ENCODE measurements at regions not wholly inside any gene's neighbourhood (a gene's known extent, or its start where the extent isn't known, plus 50 kb on each side); places are given as distances from the start of the nearest gene placed in this dataset.
"Not testable (repeated sequence)": the region's sequence is repeated elsewhere in the genome, so short reads cannot be mapped to it uniquely, and the experiment has no call there.

- not testable (repeated sequence) for DNase-seq
Observed at GRCh38 chr9:41754403-41754802, 374.8 kb downstream of the CNTNAP3B start.

GRCh38 chr9:41741897-41742296, 387.3 kb downstream of the CNTNAP3B start:
- not testable (repeated sequence) for DNase-seq

- DNase-seq = not testable (repeated sequence)
Observed at GRCh38 chr9:41741173-41741572, 388.1 kb downstream of the CNTNAP3B start.

GRCh38 chr9:41738681-41739080, 390.5 kb downstream of the CNTNAP3B start:
- not testable (repeated sequence) for DNase-seq

GRCh38 chr9:41699190-41699589, 430.0 kb downstream of the CNTNAP3B start:
- DNase-seq = not testable (repeated sequence)

GRCh38 chr9:41697080-41697479, 432.1 kb downstream of the CNTNAP3B start:
- DNase-seq = not testable (repeated sequence)

GRCh38 chr9:41679312-41679711, 449.9 kb downstream of the CNTNAP3B start:
- not testable (repeated sequence) for DNase-seq

- DNase-seq = not testable (repeated sequence)
Observed at GRCh38 chr9:41663497-41664036, 465.7 kb downstream of the CNTNAP3B start.

GRCh38 chr9:41658706-41659105, 469.6 kb upstream of the ZNG1F start:
- DNase-seq = not testable (repeated sequence)

GRCh38 chr9:41658116-41658515, 469.0 kb upstream of the ZNG1F start:
- not testable (repeated sequence) for DNase-seq

- not testable (repeated sequence) for DNase-seq
Observed at GRCh38 chr9:41657141-41657540, 468.0 kb upstream of the ZNG1F start.

GRCh38 chr9:41655071-41655554, 466.0 kb upstream of the ZNG1F start:
- DNase-seq = not testable (repeated sequence)

GRCh38 chr9:41654349-41654748, 465.2 kb upstream of the ZNG1F start:
- DNase-seq = not testable (repeated sequence)

- not testable (repeated sequence) for DNase-seq
Observed at GRCh38 chr9:41653560-41654340, 464.6 kb upstream of the ZNG1F start.

- DNase-seq = not testable (repeated sequence)
Observed at GRCh38 chr9:41652800-41653199, 463.7 kb upstream of the ZNG1F start.

GRCh38 chr9:41652100-41652713, 463.1 kb upstream of the ZNG1F start:
- not testable (repeated sequence) for DNase-seq

- not testable (repeated sequence) for DNase-seq
Observed at GRCh38 chr9:41650086-41650485, 461.0 kb upstream of the ZNG1F start.

- DNase-seq = peak; percentile 36
Observed at GRCh38 chr9:41648564-41648963, 459.4 kb upstream of the ZNG1F start.

- DNase-seq = not testable (repeated sequence)
Observed at GRCh38 chr9:41646246-41646645, 457.1 kb upstream of the ZNG1F start.

- DNase-seq = peak; percentile 52
Observed at GRCh38 chr9:41643571-41644279, 454.6 kb upstream of the ZNG1F start.

GRCh38 chr9:41633726-41634125, 444.6 kb upstream of the ZNG1F start:
- DNase-seq = not testable (repeated sequence)

GRCh38 chr9:41623666-41624065, 434.5 kb upstream of the ZNG1F start:
- DNase-seq = not testable (repeated sequence)

GRCh38 chr9:41619254-41619653, 430.1 kb upstream of the ZNG1F start:
- DNase-seq = not testable (repeated sequence)
